ENCODE measurements at regions not wholly inside any gene's neighbourhood (a gene's known extent, or its start where the extent isn't known, plus 50 kb on each side); places are given as distances from the start of the nearest gene placed in this dataset.

- TF ChIP-seq CTCF (IDR thresholded peaks at IDR 0.05), result no peak
Measured at GRCh38 chr2:161480123-161480522, 64.0 kb downstream of the TBR1 start.

- TF ChIP-seq CTCF (IDR thresholded peaks at IDR 0.05), result no peak
Measured at GRCh38 chr2:161481619-161482018, 65.5 kb downstream of the TBR1 start.

GRCh38 chr2:161484061-161484460 is 68.0 kb downstream of the TBR1 start:
- no peak for TF ChIP-seq CTCF (IDR thresholded peaks at IDR 0.05)

GRCh38 chr2:161486111-161486510 is 70.0 kb downstream of the TBR1 start:
- TF ChIP-seq CTCF (IDR thresholded peaks at IDR 0.05), result no peak

GRCh38 chr2:161488131-161488699 is 72.1 kb downstream of the TBR1 start:
- no peak for TF ChIP-seq CTCF (IDR thresholded peaks at IDR 0.05)

GRCh38 chr2:161488879-161489278 is 72.8 kb downstream of the TBR1 start:
- TF ChIP-seq CTCF (IDR thresholded peaks at IDR 0.05), result no peak

- TF ChIP-seq CTCF (IDR thresholded peaks at IDR 0.05), result no peak
Measured at GRCh38 chr2:161522796-161523195, 101.4 kb upstream of the SLC4A10 start.

GRCh38 chr2:161533218-161533617 is 91.0 kb upstream of the SLC4A10 start:
- TF ChIP-seq CTCF (IDR thresholded peaks at IDR 0.05), result no peak

All from LNCAP (cell line).